Fibroblast of mammary gland (primary cell): ENCODE measurements at regions not wholly inside any gene's neighbourhood (a gene's known extent, or its start where the extent isn't known, plus 50 kb on each side); places are given as distances from the start of the nearest gene placed in this dataset.
"Not testable (repeated sequence)": the region's sequence is repeated elsewhere in the genome, so short reads cannot be mapped to it uniquely, and the experiment has no call there.

Experiments
- DNase-seq: peaks from one replicate; pipeline ENCODE4 v3.0.0-alpha.2; 2010; ENCODE audit warnings: low read depth
- H3K4me3 ChIP-seq: 2 replicates; pipeline ENCODE4 v1.5.1; 2011; ENCODE audit warnings: low read depth, mild to moderate bottlenecking, low read length, moderate library complexity; ENCODE audit not compliant: control insufficient read depth
- CTCF ChIP-seq: conservative IDR thresholded peaks from 2 replicates; pipeline ENCODE4 v1.5.1; 2011; ENCODE audit warnings: low read depth, low read length, inconsistent platforms; ENCODE audit not compliant: control insufficient read depth, insufficient read depth

GRCh38 chr5:2536632-2537377 is 214.7 kb downstream of the IRX2 start:
- DNase-seq: no peak
- TF ChIP-seq CTCF: no peak
- no peak overlapping the region for H3K4me3 ChIP-seq

DNA sequence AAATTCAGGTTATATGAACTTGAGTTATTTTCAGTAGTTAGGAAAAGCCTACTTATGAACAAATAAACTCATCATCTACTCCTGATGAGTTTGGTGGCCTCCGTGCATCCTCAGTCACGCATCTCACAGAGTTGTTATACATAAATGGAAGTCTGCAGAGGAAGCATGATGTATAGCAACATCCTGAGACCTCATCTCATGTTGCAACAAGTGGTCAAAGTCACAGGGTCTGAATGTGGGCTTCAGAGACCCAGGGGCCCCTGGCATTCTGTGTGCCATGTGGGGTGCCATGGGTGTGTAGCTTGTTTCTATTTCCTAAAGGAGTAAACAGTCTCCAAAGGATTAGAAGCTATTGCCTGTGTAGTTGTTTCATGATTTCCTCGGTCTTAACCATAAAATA is 216.5 kb downstream of the IRX2 start:
- no peak for DNase-seq
- no peak overlapping the region for H3K4me3 ChIP-seq
- no peak for TF ChIP-seq CTCF

- no peak for DNase-seq
- H3K4me3 ChIP-seq: no peak overlapping the region
- no peak for TF ChIP-seq CTCF
Measured at GRCh38 chr5:2534251-2534650, 217.2 kb downstream of the IRX2 start.

DNA sequence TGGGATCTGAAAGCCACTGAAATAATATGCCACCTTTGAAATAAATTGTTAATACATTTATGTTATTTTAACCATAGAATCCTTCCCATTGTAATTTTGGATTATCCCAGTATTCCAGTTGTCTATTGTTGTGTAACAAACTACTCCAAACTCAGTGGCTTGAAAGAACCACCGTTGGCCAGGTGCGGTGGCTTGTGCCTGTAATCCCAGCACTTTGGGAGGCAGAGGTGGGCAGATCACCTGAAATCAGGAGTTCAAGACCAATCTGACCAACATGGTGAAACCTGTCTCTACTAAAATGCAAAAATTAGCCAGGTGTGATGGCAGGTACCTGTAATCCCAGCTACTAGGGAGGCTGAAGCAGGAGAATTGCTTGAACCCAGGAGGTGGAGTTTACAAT is 217.6 kb downstream of the IRX2 start:
- DNase-seq, H3K4me3 ChIP-seq: not testable (repeated sequence)

- DNase-seq: no peak
- no peak for TF ChIP-seq CTCF
- H3K4me3 ChIP-seq: no peak overlapping the region
Measured at GRCh38 chr5:2532809-2533208, 218.7 kb downstream of the IRX2 start.

- DNase-seq: no peak
- H3K4me3 ChIP-seq: no peak overlapping the region
- TF ChIP-seq CTCF: no peak
Measured at GRCh38 chr5:2531318-2531717, 220.2 kb downstream of the IRX2 start.

DNA sequence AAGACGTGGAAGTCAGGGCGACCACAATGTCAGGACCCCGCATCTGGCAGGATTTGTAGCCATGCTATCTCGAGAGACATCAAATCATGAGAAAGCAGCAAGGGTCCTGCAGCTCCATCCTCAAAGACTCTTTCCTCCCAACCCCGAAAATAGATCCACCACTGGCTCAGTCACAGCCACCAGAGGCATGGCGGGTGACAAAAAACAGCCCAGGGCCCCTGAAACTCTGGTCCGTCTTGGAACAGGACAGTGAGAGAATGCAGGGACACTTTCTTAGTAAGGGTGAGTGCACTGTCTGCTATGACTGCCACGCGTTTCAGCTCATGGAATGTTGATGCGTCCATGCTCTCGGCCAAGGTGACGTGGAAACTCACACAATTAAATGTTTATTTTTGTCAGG is 220.9 kb downstream of the IRX2 start:
- H3K4me3 ChIP-seq: no peak overlapping the region
- no peak for DNase-seq
- TF ChIP-seq CTCF: no peak
